M059J (cell line): ENCODE measurements at regions not wholly inside any gene's neighbourhood (a gene's known extent, or its start where the extent isn't known, plus 50 kb on each side); places are given as distances from the start of the nearest gene placed in this dataset.

Experiments used
- DNase-seq: peaks from one replicate; pipeline ENCODE4 v3.0.0-alpha.2; 2012; ENCODE audit warnings: low read depth

GRCh38 chr5:124584991-124585715, 161.3 kb downstream of the ZNF608 start:
- DNase-seq = peak; percentile 25

- peak; percentile 88 for DNase-seq
Observed at GRCh38 chr5:124583469-124584350, 162.7 kb downstream of the ZNF608 start.

GRCh38 chr5:124582561-124582840, 163.9 kb downstream of the ZNF608 start:
- DNase-seq = no peak

GRCh38 chr5:124581738-124582560, 164.5 kb downstream of the ZNF608 start:
- no peak for DNase-seq

GRCh38 chr5:124580925-124581737, 165.3 kb downstream of the ZNF608 start:
- no peak for DNase-seq

GRCh38 chr5:124580512-124580911, 165.9 kb downstream of the ZNF608 start:
- DNase-seq = no peak

- no peak for DNase-seq
Observed at GRCh38 chr5:124576848-124577409, 169.5 kb downstream of the ZNF608 start.

GRCh38 chr5:124575725-124576124, 170.7 kb downstream of the ZNF608 start:
- DNase-seq = no peak

- DNase-seq = no peak
Observed at GRCh38 chr5:124574521-124575436, 171.7 kb downstream of the ZNF608 start.

- DNase-seq = no peak
Observed at GRCh38 chr5:124572971-124573370, 173.5 kb downstream of the ZNF608 start.

- DNase-seq = no peak
Observed at GRCh38 chr5:124570285-124571035, 176.0 kb downstream of the ZNF608 start.

- no peak for DNase-seq
Observed at GRCh38 chr5:124566875-124567450, 179.5 kb downstream of the ZNF608 start.

GRCh38 chr5:124561451-124561850, 185.0 kb downstream of the ZNF608 start:
- peak; percentile 42 for DNase-seq

- DNase-seq = no peak
Observed at GRCh38 chr5:124560370-124560769, 186.1 kb downstream of the ZNF608 start.

GRCh38 chr5:124557761-124558160, 188.7 kb downstream of the ZNF608 start:
- no peak for DNase-seq

- DNase-seq = no peak
Observed at GRCh38 chr5:124554746-124555578, 191.5 kb downstream of the ZNF608 start.

- DNase-seq = no peak
Observed at GRCh38 chr5:124553911-124554310, 192.5 kb downstream of the ZNF608 start.

GRCh38 chr5:124552526-124552925, 193.9 kb downstream of the ZNF608 start:
- DNase-seq = no peak
